GM23338 (cell line): ENCODE measurements at regions not wholly inside any gene's neighbourhood (a gene's known extent, or its start where the extent isn't known, plus 50 kb on each side); places are given as distances from the start of the nearest gene placed in this dataset.

Experiments
- ATAC-seq: fragments of 200-7000 bp; cut with Tn5 transposase; 3 replicates; pipeline ENCODE4 v1.9.1; 2020
- DNase-seq: peaks from one replicate; pipeline ENCODE4 v3.0.0-alpha.2; 2015; ENCODE audit warnings: low spot score
- H2AFZ ChIP-seq: fragments of 200-600 bp; sonication (generic); 2 replicates; pipeline ENCODE4 v1.8.0; 2016; ENCODE audit warnings: antibody characterized with exemption, mild to moderate bottlenecking, moderate library complexity
- H3F3A ChIP-seq: fragments of 200-600 bp; sonication (generic); replicated peaks from 2 replicates; pipeline ENCODE4 v1.8.0; 2017; ENCODE audit warnings: antibody characterized with exemption, mixed run types, low read depth
- H3K27ac ChIP-seq: fragments of 200-600 bp; sonication (generic); 2 replicates; pipeline ENCODE4 v1.6.1; 2016; ENCODE audit warnings: low read depth
- H3K27me3 ChIP-seq: fragments of 200-600 bp; sonication (generic); 2 replicates; pipeline ENCODE4 v1.8.0; 2016; ENCODE audit warnings: mild to moderate bottlenecking, mixed run types, moderate library complexity; ENCODE audit not compliant: insufficient read depth
- H3K36me3 ChIP-seq: fragments of 200-600 bp; sonication (generic); 2 replicates; pipeline ENCODE4 v1.8.0; 2016; ENCODE audit warnings: mild to moderate bottlenecking; ENCODE audit not compliant: insufficient read depth
- H3K4me1 ChIP-seq: fragments of 200-600 bp; sonication (generic); 2 replicates; pipeline ENCODE4 v1.8.0; 2016; ENCODE audit warnings: mild to moderate bottlenecking, moderate library complexity; ENCODE audit not compliant: insufficient read depth
- H3K4me2 ChIP-seq: fragments of 200-600 bp; sonication (generic); 2 replicates; pipeline ENCODE4 v1.7.1; 2017; ENCODE audit warnings: mixed run types
- H3K4me3 ChIP-seq: fragments of 200-600 bp; sonication (generic); 2 replicates; pipeline ENCODE4 v1.6.1; 2016; ENCODE audit warnings: mixed run types
- H3K79me2 ChIP-seq: fragments of 200-600 bp; sonication (generic); replicated peaks from 2 replicates; pipeline ENCODE4 v1.8.0; 2017; ENCODE audit warnings: mild to moderate bottlenecking; ENCODE audit not compliant: insufficient read depth
- H3K9me2 ChIP-seq: fragments of 200-600 bp; sonication (generic); 2 replicates; pipeline ENCODE4 v1.8.0; 2017; ENCODE audit not compliant: insufficient read depth
- H4K20me1 ChIP-seq: fragments of 200-600 bp; sonication (generic); replicated peaks from 2 replicates; pipeline ENCODE4 v1.8.0; 2017; ENCODE audit warnings: mild to moderate bottlenecking; ENCODE audit not compliant: insufficient read depth
- H3K27ac Mint-ChIP-seq: 2 replicates; pipeline ENCODE4 v1.8.0; 2020; ENCODE audit warnings: inconsistent platforms, mild to moderate bottlenecking, moderate library complexity, mixed read lengths
- H3K27me3 Mint-ChIP-seq: 3 replicates; pipeline ENCODE4 v1.8.0; 2022; ENCODE audit warnings: low read depth, mild to moderate bottlenecking, moderate library complexity, mixed read lengths, inconsistent platforms; ENCODE audit not compliant: insufficient read depth, poor library complexity
- H3K36me3 Mint-ChIP-seq: 3 replicates; pipeline ENCODE4 v1.8.0; 2021; ENCODE audit warnings: low read depth, mild to moderate bottlenecking, inconsistent platforms, moderate library complexity, mixed read lengths
- H3K4me1 Mint-ChIP-seq: 3 replicates; pipeline ENCODE4 v1.8.0; 2020; ENCODE audit warnings: mild to moderate bottlenecking, inconsistent platforms, mixed read lengths
- H3K4me3 Mint-ChIP-seq: 3 replicates; pipeline ENCODE4 v1.8.0; 2021; ENCODE audit warnings: moderate library complexity, mild to moderate bottlenecking, inconsistent platforms, mixed read lengths
- H3K9me3 Mint-ChIP-seq: 3 replicates; pipeline ENCODE4 v1.8.0; 2020; ENCODE audit warnings: moderate library complexity, mild to moderate bottlenecking, inconsistent platforms, mixed read lengths
- CREB1 ChIP-seq: fragments of 250-450 bp; sonication (Bioruptor Pico); IDR thresholded peaks from 2 replicates; pipeline ENCODE4 v1.5.0; 2020; ENCODE audit warnings: low read depth, mild to moderate bottlenecking, moderate library complexity
- CTCF ChIP-seq, 2 experiments: fragments of 200-600 bp in 1 of 2; sonication (generic) in 1 of 2; conservative IDR thresholded peaks; 2 replicates each; pipeline versions ENCODE4 v1.5.1 to v1.6.1; 2016 to 2017; ENCODE audit warnings: antibody characterized with exemption in 2 of 2, low read depth in 2 of 2, mild to moderate bottlenecking in 2 of 2, moderate library complexity in 1 of 2
- ETS1 ChIP-seq: IDR thresholded peaks from 2 replicates; pipeline ENCODE4 v1.6.1; 2016; ENCODE audit warnings: antibody characterized with exemption
- EZH2 ChIP-seq: fragments of 200-600 bp; sonication (generic); IDR thresholded peaks from one replicate; pipeline ENCODE4 v1.8.0; 2017; ENCODE audit warnings: antibody characterized with exemption, mild to moderate bottlenecking, low read depth; ENCODE audit not compliant: unreplicated experiment
- EZH2phosphoT487 ChIP-seq: fragments of 200-600 bp; sonication (generic); IDR thresholded peaks from one replicate; pipeline ENCODE4 v1.8.1; 2018; ENCODE audit warnings: antibody characterized with exemption; ENCODE audit not compliant: unreplicated experiment
- JUNB ChIP-seq: IDR thresholded peaks from one replicate; pipeline ENCODE4 v1.6.1; 2016; ENCODE audit warnings: antibody characterized with exemption; ENCODE audit not compliant: unreplicated experiment
- NANOG ChIP-seq: IDR thresholded peaks from 2 replicates; pipeline ENCODE4 v1.6.1; 2016; ENCODE audit warnings: antibody characterized with exemption, borderline replicate concordance
- POLR2AphosphoS5 ChIP-seq: IDR thresholded peaks from 2 replicates; pipeline ENCODE4 v1.6.1; 2016; ENCODE audit warnings: antibody characterized with exemption, low read depth
- REST ChIP-seq: IDR thresholded peaks from one replicate; pipeline ENCODE4 v1.6.1; 2018; ENCODE audit warnings: antibody characterized with exemption; ENCODE audit not compliant: unreplicated experiment
- STAT1 ChIP-seq: IDR thresholded peaks from one replicate; pipeline ENCODE4 v1.6.1; 2016; ENCODE audit warnings: antibody characterized with exemption; ENCODE audit not compliant: unreplicated experiment
- ZNF114 ChIP-seq: fragments of 250-450 bp; sonication (Bioruptor Pico); IDR thresholded peaks from 2 replicates; pipeline ENCODE4 v1.5.0; 2020; ENCODE audit warnings: mild to moderate bottlenecking, moderate library complexity
- ZNF462 ChIP-seq: fragments of 250-450 bp; sonication (Bioruptor Pico); IDR thresholded peaks from 2 replicates; pipeline ENCODE4 v1.5.0; 2020; ENCODE audit warnings: mild to moderate bottlenecking, moderate library complexity

GRCh38 chr10:10385831-10386230 lies 631.8 kb upstream of the CELF2 start (continued):
- TF ChIP-seq CTCF (conservative IDR thresholded peaks at IDR 0.05; ENCODE audit: low read depth in 2 of 2) (no peak), ZNF462 (CRISPR knock-in tag) (no peak), ZNF114 (no peak), EZH2 (no peak), ETS1 (no peak)

GRCh38 chr10:10389182-10389581 lies 628.5 kb upstream of the CELF2 start:
- Mint-ChIP-seq H3K4me1 (peaks cover 6% of the 10 kb centered on the region), H3K4me3 (no peak overlapping the region), H3K27ac (no peak overlapping the region), H3K9me3 (peaks cover 3% of the 10 kb centered on the region; the same call in 1 of the 3 replicates), H3K36me3 (no peaks in the 10 kb centered on the region), H3K27me3 (no peaks in the 10 kb centered on the region)
- Histone ChIP-seq H2AFZ (no peak overlapping the region), H3K4me1 (peaks cover 5% of the 10 kb centered on the region; the same call in 1 of the 2 replicates), H3K4me2 (no peak overlapping the region), H3F3A (no peaks in the 10 kb centered on the region), H3K9me2 (peaks cover 23% of the 10 kb centered on the region; the same call in 1 of the 2 replicates), H4K20me1 (no peaks in the 10 kb centered on the region), H3K27me3 (no peaks in the 10 kb centered on the region), H3K4me3 (no peak overlapping the region), H3K79me2 (no peaks in the 10 kb centered on the region), H3K36me3 (no peaks in the 10 kb centered on the region), H3K27ac (no peak overlapping the region)
- DNase-seq (no peak), ATAC-seq (no peak)
- TF ChIP-seq CREB1 (CRISPR knock-in tag) (no peak), POLR2AphosphoS5 (no peak), JUNB (no peak), REST (no peak), NANOG (no peak), STAT1 (no peak), EZH2phosphoT487 (no peak), ZNF114 (no peak), ETS1 (no peak)
